ENCODE measurements at regions not wholly inside any gene's neighbourhood (a gene's known extent, or its start where the extent isn't known, plus 50 kb on each side); places are given as distances from the start of the nearest gene placed in this dataset.
"Not testable (repeated sequence)": the region's sequence is repeated elsewhere in the genome, so short reads cannot be mapped to it uniquely, and the experiment has no call there.

DNA sequence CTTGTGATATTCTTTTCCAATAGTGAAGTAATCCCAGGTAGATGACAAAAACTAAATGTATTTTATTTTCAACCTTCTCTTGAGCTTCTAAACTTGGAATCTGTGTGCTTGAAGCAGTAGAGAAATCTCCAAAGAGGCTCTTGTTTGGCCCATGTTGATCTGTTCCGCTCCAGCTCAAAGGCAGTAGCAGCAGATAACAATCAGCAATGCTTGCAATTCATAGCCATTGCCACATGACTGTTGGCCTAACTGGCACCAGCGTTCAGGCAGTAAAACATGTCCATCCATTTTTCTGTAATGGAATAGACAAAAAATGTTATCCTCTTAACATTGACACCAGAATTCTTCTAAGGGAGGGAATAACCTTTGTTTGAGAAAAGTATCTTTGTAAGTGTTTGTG is 270.7 kb upstream of the MSX2 start:
- DNase-seq, result no peak

DNA sequence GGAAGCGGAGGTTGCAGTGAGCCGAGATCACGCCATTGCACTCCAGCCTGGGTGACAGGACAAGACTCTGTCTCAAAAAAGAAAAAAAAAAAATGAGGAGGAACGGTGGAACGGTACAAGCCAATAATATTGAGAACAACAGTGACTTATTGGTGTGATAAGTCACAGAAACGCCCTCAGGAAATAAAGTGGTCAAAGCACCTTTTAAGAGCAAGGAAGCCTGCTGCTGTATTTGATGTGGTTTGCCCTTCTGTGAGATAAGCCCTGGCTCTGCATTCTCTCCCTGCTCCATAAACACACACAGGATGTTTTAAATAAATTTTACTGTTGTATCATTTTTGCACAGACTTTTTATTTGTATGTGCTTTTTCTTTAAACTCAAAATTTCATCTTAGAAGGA is 269.9 kb upstream of the MSX2 start:
- DNase-seq, result no peak

DNA sequence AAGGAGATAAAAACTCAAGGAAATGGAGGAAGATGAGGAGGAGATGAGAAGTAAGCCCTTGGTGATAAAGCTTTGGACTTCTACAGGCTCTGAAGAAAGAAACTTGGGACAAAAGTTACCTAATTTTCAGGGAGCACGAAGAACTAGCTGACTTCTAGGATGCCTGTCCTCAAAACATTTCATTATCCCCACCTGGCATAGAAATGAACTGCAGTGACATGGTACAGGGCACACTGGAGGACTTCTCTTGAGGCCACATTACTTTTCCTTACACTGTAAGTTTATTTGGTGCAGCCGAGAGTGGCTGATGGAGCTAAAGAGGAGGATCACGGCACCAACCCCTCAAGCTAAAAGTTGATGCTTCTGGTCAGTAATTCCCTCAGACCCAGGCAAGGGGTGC is 269.5 kb upstream of the MSX2 start:
- DNase-seq, result no peak

DNA sequence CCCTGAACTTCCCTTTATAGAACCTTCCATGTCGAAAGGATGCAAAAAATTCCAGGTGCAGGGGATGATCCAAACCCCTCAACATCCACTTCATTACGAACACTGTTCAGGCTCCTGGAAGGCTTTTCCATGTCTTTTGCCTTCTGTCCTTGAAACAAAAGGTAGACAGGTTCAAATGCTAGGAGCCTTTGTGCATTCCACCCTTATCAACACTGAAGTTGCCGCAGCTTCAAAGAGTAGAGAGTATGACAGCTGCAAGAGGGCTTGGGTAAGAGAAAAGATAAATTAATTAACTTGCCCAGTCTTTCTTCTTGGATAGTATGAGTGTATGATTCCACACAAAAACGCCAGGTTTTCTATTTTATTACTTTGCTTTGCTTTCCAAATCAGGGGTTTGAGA is 269.1 kb upstream of the MSX2 start:
- no peak for DNase-seq

DNA sequence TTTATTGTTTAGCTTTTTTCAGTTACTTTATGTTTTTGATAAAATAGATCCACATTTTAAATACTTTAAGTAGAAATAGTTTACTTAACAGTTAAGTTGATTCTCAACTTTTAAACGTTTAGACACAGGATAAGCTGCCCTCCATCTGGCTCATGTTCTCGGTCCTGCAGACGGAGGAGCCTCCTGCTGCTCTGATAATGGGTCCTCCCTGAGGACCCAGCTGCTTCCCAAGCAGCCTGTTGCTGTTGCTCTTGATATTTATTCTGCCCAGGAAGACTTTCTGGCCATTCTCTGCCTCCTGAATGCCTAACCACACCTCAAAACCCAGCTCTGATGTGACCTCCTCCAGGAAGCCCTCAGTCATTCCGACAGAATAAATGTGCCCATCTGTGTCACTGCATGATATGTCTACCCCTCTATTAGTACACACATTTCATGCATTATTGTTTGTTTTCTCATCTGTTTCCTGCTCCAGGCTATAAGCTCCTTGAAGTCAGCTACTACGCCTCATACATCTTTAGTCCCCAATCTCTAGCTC is 267.2 kb upstream of the MSX2 start:
- no peak for DNase-seq

DNA sequence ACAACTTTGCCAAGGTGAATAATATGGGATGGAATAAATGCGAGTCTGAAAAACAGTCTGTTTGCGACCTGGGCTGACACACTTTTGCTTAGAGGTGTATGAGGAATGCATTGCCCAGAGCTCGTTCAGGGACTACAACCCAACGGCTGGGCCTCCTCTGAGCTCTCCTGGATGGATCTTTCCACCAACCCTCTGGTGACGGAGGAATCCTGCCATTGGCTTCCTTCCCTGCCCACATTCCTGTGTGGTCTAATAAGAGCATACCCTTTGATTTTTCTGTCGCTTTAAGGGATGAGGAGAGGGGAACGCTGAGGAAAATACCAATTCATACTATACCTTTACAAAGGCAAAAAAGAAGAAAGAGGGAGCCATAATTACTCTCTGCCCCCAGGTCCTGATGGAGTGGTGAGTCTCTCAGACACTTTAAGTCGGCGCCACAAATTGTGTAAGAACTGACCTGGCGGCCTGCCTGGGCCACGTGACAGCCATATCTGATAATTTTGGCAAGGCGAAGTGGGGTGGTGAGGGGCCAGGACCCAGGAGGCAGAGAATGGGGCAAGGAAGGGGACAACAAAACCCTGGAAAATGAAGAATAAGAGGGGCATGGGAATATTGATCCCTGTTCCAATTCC is 265.2 kb upstream of the MSX2 start:
- no peak for DNase-seq

DNA sequence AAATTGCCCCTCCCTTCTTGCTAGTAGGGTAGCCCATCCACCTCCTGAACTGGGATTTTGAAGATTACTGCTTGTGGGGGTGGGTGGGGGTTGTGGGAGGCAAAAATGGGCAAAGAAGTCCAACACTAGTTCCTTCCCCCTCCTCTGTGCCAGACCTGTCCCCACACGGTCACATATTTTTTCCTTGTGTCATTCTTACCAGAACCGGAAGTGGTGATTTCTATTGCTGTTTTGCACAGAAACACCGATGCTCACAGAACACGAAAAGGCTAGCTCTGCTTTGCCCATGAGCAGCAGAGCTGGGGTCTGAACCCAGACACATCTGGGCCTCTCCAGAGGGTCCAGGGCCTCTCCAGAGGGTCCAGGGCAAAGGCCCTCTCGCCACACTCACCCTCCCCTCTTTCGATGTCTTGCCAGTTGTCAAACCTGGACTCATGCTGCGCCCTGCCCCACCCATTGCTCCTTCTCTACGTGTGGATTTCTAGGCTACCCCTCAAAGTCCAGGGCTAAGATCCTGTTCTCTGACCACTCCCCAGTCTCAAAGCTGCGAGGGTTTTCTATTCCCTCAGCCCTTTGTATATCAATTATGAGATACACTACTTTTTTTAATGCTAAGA is 264.4 kb upstream of the MSX2 start:
- no peak for DNase-seq

DNA sequence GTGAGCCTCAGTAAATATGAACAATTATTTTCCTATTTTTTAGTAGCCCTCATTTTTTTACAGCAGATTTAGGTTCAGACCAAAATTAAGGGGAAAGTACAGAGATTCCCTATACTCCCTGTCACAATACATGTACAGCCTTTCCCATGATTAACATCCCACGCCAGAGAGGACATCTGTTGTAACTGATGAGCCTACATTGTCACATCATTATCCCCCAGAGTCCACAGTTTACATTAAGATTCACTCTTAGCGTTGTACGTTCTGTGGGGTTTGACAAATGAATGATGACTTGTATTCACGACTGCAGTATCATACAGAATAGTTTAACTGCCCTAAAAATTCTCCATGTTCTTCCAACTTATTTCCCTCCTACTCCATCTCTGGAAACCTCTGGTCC is 262.3 kb upstream of the MSX2 start:
- DNase-seq, result no peak

DNA sequence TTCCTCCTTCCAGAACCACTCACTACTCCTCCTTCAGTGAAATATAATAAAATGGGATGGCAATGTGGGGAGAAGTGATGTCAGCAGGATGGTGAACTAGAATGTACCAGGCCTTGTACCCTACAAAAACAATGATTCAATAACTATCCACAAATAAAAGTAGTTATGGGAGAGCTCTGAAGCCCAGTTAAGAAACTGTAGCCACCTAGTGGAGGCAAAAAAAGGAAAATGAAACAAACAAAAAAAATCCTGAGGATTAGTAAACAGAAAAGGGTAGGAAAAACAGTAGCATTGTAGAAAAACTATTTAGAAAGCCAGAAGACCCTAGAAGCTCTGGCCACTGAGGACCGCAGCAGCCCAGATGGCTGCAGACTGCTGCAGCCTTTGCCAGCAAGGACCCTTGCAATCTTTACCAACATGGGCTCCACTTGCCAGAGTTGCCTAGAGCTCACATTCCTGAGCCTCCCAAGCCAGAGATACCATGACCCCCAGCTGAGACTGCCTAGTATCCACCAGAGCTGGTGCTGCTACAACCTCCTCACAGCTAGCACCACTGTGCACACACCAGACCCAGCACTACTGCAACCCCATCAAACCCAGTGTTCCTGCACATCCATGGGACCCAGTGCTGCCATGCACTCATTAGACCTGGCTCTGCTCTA is 259.7 kb upstream of the MSX2 start:
- no peak for DNase-seq

DNA sequence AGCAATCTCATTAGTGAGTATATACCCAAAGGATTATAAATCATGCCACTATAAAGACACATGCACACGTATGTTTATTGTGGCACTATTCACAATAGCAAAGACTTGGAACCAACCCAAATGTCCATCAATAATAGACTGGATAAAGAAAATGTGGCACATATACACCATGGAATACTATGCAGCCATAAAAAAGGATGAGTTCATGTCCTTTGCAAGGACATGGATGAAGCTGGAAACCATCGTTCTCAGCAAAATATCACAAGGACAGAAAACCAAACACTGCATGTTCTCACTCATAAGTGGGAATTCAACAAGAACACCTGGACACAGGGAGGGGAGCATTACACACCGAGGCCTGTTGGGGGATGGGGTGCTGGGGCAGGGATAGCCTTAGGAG is 252.9 kb upstream of the MSX2 start:
- not testable (repeated sequence) for DNase-seq

DNA sequence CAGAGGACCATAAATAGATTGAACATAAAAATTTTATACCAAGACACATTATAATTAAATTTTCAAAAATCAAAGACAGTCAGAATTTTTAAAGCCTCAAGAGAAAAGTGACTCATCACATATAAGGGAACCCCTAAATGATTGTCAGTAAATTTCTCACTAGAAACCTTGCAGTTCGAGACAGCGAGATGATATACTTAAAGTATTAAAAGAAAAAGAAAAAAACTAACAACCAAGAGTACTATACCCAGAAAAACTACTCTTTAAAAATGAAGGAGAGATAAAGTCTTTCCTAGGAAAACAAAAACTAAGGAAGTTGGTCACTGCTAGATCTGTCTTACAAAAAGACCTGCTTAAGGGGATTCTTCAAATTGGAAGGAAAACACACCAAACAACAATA is 251.4 kb upstream of the MSX2 start:
- DNase-seq, result no peak

DNA sequence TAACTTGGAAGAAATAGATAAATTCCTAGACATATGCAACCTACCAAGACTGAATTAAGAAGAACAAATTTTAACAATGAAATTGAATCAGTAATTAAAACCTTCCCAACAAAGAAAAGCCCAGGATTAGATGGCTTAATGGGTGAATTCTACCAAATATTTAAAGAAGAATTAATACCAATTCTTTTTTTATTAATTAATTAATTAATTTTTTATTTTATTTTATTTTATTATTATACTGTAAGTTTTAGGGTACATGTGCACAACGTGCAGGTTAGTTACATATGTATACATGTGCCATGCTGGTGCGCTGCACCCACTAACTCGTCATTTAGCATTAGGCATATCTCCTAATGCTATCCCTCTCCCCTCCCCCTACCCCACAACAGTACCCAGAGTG is 248.4 kb upstream of the MSX2 start:
- not testable (repeated sequence) for DNase-seq

DNA sequence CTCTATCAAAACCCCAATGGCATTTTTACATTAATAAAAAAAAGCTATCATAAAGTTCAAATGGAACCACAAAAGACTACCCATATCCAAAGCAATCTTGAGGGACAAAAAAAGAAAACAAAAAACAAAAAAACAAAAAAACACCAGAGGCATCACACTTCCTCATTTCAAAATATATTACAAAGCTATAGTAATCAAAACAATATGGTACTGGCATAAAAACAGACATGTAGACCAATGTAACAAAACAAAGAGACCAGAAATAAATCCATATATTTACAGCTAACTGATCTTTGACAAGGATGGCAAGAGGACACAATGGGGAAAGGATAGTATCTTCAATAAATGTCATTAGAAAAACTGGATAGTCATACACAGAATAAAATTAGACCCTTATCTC is 245.1 kb upstream of the MSX2 start:
- no peak for DNase-seq

DNA sequence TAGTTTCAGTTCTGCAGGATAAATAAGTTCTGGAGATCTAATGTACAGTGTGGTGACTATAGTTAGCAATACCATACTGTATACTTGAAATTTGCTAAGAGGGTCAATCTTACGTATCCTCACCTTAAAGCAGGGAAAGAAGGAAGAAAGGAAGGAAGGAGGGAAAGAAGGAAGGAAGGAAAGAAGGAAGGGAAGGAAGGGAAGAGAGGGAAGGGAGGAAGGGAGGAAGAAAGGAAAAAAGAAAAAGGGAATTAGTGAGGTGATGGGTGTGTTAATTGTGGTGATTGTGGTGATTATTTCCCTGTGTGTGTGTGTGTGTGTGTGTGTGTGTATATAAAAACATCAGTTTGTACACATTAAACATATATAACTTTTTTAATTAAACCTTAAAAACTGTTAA is 242.6 kb upstream of the MSX2 start:
- DNase-seq, result no peak

DNA sequence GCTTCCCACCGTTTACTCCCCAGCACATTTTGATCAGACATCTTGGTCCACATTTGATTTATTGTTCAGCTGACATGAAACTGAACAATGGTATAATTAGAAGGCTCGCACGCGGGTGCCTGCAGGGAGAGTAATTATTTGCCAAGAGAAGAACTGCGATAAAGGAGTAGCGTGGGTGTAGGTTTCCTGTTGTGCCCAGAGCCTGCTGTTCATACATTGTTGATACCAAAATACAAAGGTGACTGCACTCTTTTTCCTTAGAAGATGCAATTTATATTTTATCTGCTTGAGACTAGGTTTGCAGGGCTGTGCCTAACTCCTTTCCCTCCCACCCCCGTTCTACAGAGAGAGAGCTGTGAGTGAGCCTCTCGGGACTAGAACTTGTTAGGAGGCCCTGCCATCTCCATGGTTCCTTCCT is 241.8 kb upstream of the MSX2 start:
- DNase-seq, result no peak

DNA sequence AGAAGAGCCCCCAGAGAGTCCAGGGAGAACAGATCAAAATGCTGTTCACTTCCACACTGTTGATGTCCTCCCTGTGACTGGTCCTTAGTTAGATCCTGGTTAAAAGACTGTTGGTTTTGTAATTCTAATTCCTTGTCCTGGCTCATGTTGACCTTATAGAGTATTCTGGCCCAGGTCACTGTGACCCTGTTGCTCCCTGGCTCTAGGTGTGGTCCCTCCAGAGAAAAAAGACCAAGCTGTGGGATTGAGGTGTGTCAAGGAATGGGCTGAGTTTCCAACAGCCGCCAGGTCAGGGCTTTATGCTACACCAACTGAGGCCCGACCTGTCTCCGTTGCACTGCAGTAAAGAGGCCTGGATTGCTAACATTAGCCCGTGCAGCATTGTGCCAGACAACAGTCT is 241.0 kb upstream of the MSX2 start:
- DNase-seq, result no peak

DNA sequence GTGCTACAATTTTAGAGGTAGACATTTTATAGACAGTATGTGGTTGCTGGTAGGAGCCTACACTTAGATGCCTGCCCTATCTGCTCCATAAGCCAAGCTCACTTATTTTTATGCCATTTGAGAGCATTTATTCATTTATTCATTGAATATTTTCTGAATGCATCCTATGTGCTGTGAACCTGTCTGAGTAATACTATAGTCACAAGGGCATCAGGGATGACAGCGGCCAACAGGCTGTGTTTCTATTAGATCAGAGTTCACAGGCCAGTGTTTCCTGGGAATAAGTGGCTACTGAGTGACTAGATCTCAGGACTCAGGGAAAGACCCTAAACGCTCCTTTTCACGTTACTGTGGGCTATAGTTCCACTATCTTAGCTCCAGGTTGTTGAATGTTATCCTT is 235.2 kb upstream of the MSX2 start:
- DNase-seq, result no peak

DNA sequence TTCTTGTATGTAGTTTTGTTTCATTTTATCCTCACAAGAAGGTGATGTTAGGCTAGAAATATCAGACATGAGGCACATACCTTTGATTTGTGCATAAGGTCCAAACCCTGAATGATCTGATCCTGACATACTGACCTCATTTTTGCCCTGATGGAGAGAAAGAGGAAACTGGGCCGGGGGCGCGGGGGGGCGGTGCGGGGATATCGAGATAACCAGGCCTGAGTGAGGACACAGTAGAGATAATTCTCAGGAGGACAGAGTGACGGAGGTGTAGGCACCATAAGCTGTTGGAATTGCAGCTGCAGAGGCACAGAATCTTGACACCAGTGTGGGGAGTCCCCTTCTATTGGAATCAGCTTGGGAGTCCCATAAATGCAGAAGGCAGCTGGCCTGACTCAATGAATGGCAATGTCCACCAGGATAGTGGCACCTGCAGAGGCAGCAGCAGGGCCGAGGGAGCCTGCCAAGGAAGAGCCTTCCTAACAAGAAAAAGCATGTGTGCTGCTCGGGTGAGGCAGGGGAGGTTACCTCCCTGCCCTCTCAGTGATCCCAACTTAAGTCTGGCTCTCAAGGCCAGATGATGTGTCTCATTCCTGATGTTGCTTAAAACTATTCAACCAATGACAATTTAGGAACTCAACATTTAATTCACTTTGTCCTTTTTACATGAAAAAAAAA is 234.3 kb upstream of the MSX2 start:
- DNase-seq, result no peak

DNA sequence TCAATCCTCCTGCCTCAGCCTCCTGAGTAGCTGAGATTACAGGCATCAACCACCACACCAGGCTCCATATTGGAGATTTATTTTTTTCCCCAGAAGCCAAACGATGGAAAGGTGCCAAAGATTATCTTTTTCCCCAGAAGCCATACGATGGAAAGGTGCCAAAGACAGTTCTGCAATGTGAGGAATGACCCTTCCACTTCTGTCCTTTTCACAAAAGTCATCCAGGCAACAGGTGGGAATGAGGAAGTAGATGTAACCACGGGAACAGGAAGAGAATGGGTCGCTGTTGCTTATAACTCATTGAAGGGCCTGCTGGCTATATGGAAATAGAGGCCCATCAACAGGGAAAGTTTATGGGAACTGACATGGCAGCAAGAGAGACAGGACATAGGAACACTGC is 233.7 kb upstream of the MSX2 start:
- no peak for DNase-seq

DNA sequence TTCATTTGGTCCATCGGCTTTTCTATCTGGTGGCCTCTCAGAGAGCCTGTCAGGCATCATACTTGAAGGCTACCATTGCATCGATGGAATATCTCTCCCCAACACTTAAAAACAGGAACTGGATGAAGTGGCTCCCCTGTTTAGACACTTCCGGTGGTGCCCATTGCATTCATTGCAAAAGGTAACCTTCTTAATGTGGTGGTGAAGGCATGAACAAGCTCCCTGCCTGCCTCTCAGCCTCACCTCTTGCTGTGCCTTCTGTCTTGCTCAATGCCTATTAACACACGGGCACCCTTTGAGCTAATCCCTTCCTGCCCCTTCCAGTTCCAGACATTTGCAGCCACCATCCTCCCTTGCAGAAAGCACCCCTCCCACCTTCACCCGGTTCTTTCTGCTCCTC is 233.1 kb upstream of the MSX2 start:
- DNase-seq, result no peak

DNA sequence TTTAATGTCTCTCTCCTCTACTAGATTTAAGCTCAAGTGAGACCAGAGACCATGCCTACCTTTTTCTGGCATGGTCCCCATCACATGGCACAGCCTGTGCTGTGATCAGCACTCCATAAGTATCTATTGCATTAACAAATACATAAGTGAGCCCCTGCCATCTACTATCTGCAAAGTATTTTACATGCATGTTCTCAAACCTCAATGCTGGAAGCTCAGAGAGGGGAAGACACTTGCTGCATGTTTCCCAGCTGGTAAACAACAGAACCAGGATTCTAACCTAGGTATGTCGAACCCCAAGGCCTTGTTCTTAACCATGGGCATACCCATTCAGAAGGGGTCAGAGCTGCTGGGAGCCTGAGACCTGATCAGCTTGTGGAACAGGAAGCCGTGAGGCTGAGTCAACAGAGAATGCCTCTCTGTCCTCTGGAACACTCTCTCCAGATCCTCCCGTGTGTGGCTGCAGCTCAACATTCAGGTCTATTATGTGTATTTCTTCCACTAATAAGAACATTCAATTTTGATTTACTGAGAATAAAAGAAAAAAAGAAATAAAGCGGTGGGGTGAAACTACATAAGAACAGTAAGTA is 232.5 kb upstream of the MSX2 start:
- no peak for DNase-seq

DNA sequence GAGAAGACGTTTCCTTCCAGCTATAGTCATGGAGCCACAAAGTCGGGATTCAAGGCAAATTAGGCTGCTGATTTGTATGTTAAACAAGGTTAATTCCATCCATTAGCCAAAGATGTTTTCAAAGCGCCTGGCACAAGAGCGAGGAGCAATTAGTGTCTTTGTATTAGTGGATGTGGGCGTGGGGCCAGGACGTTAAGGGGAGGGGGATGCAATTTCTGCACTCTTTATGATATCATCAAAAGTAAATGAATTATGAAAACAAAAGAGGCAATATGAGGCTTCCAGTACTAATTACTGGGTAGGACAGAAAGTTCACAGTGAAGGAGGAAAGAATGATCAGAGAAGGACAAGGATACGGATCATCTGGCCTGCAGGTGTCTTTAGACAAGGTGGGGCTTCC is 230.9 kb upstream of the MSX2 start:
- DNase-seq, result no peak

DNA sequence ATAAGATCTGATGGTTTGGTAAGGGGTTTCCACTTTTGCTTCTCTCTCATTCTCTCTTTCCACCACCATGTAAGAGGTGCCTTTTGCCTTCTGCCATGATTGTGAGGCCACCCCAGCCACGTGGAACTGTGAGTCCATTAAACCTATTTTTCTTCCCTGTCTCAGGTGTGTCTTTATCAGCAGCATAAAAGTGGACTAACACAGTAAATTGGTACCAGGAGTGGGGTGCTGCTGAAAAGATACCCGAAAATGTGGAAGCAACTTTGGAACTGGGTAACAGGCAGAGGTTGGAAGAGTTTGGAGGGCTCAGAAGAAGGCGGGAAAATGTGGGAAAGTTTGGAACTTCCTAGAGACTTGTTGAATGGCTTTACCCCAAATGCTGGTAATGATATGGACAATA is 226.4 kb upstream of the MSX2 start:
- DNase-seq, result not testable (repeated sequence)

DNA sequence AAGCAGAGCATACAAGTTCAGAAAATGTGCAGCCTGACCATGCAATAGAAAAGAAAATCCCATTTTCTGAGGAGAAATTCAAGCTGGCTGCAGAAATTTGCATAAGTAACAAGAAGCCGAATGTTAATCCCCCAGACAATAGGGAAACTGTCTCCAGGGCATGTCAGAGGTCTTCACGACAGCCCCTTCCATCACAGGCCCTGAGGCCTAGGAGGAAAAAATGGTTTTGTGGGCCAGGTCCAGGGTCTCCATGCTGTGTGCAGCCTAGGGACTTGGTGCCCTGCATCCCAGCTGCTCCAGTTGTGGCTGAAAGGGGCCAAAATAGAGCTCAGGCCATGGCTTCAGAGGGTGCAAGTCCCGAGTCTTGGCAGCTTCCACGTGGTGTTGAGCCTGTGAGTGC is 225.8 kb upstream of the MSX2 start:
- DNase-seq, result not testable (repeated sequence)

Data from DMS79 treated with DMSO at 0.1 percent for 48 hours (cell line).